ENCODE measurements at regions not wholly inside any gene's neighbourhood (a gene's known extent, or its start where the extent isn't known, plus 50 kb on each side); places are given as distances from the start of the nearest gene placed in this dataset.

- TF ChIP-seq CTCF (conservative IDR thresholded peaks at IDR 0.05): no peak
- Mint-ChIP-seq H3K4me3 (no peak overlapping the region), H3K27me3 (no peaks in the 10 kb centered on the region), H3K27ac (no peak overlapping the region), H3K4me1 (ENCODE audit: unreplicated experiment) (peaks cover 6% of the 10 kb centered on the region), H3K9me3 (no peaks in the 10 kb centered on the region), H3K36me3 (no peaks in the 10 kb centered on the region)
- DNase-seq (ENCODE audit: extremely low spot score, unreplicated experiment): no peak
Measured at GRCh38 chr3:98977520-98977919, 76.0 kb upstream of the DCBLD2 start.

GRCh38 chr3:98974442-98974841 is 72.9 kb upstream of the DCBLD2 start:
- no peaks in the 10 kb centered on the region for H3K27me3 Mint-ChIP-seq
- no peaks in the 10 kb centered on the region for H3K36me3 Mint-ChIP-seq
- H3K4me1 Mint-ChIP-seq (ENCODE audit: unreplicated experiment): peaks cover 4% of the 10 kb centered on the region
- H3K4me3 Mint-ChIP-seq: no peak overlapping the region
- no peak for DNase-seq (ENCODE audit: extremely low spot score, unreplicated experiment)
- TF ChIP-seq CTCF (conservative IDR thresholded peaks at IDR 0.05): no peak
- H3K27ac Mint-ChIP-seq: no peak overlapping the region
- no peaks in the 10 kb centered on the region for H3K9me3 Mint-ChIP-seq

- TF ChIP-seq CTCF (conservative IDR thresholded peaks at IDR 0.05): no peak
- H3K4me1 Mint-ChIP-seq (ENCODE audit: unreplicated experiment): peaks cover 4% of the 10 kb centered on the region
- no peaks in the 10 kb centered on the region for H3K36me3 Mint-ChIP-seq
- no peak overlapping the region for H3K27ac Mint-ChIP-seq
- DNase-seq (ENCODE audit: extremely low spot score, unreplicated experiment): no peak
- no peaks in the 10 kb centered on the region for H3K27me3 Mint-ChIP-seq
- no peak overlapping the region for H3K4me3 Mint-ChIP-seq
- no peaks in the 10 kb centered on the region for H3K9me3 Mint-ChIP-seq
Measured at GRCh38 chr3:98972720-98973119, 71.2 kb upstream of the DCBLD2 start.

GRCh38 chr3:98972155-98972554 is 70.7 kb upstream of the DCBLD2 start:
- H3K27ac Mint-ChIP-seq: no peak overlapping the region
- no peaks in the 10 kb centered on the region for H3K36me3 Mint-ChIP-seq
- no peak for TF ChIP-seq CTCF (conservative IDR thresholded peaks at IDR 0.05)
- peaks cover 4% of the 10 kb centered on the region for H3K4me1 Mint-ChIP-seq (ENCODE audit: unreplicated experiment)
- DNase-seq (ENCODE audit: extremely low spot score, unreplicated experiment): no peak
- H3K4me3 Mint-ChIP-seq: no peak overlapping the region
- H3K9me3 Mint-ChIP-seq: no peaks in the 10 kb centered on the region
- H3K27me3 Mint-ChIP-seq: no peaks in the 10 kb centered on the region

GRCh38 chr3:98971169-98971681 is 69.7 kb upstream of the DCBLD2 start:
- H3K36me3 Mint-ChIP-seq: no peaks in the 10 kb centered on the region
- TF ChIP-seq CTCF (conservative IDR thresholded peaks at IDR 0.05): no peak
- no peaks in the 10 kb centered on the region for H3K27me3 Mint-ChIP-seq
- no peak overlapping the region for H3K4me3 Mint-ChIP-seq
- no peaks in the 10 kb centered on the region for H3K9me3 Mint-ChIP-seq
- no peak overlapping the region for H3K27ac Mint-ChIP-seq
- H3K4me1 Mint-ChIP-seq (ENCODE audit: unreplicated experiment): peaks cover 4% of the 10 kb centered on the region
- DNase-seq (ENCODE audit: extremely low spot score, unreplicated experiment): no peak

- Mint-ChIP-seq H3K9me3 (no peaks in the 10 kb centered on the region), H3K27ac (no peak overlapping the region), H3K4me1 (ENCODE audit: unreplicated experiment) (peaks cover 4% of the 10 kb centered on the region), H3K4me3 (no peak overlapping the region), H3K36me3 (no peaks in the 10 kb centered on the region), H3K27me3 (no peaks in the 10 kb centered on the region)
- TF ChIP-seq CTCF (conservative IDR thresholded peaks at IDR 0.05): no peak
- DNase-seq (ENCODE audit: extremely low spot score, unreplicated experiment): no peak
Measured at GRCh38 chr3:98969295-98969694, 67.8 kb upstream of the DCBLD2 start.

Data from type B pancreatic cell (in vitro differentiated cells).